ENCODE measurements at regions not wholly inside any gene's neighbourhood (a gene's known extent, or its start where the extent isn't known, plus 50 kb on each side); places are given as distances from the start of the nearest gene placed in this dataset.

- TF ChIP-seq CTCF (IDR thresholded peaks at IDR 0.05; ENCODE audit: borderline replicate concordance, control extremely low read depth, extremely low read depth, insufficient read depth, missing control alignments) = no peak
- in situ Hi-C loops (cut with MboI; ENCODE audit: low sequenced_read_pairs, unreplicated experiment) = no loop called here
- DNase-seq (ENCODE audit: low spot score) = no peak
These were observed 240.4 kb downstream of the ASCL1 start for GRCh38 chr12:103197725-103198388.

GRCh38 chr12:103198499-103198898, 241.0 kb downstream of the ASCL1 start:
- TF ChIP-seq CTCF (IDR thresholded peaks at IDR 0.05; ENCODE audit: borderline replicate concordance, control extremely low read depth, extremely low read depth, insufficient read depth, missing control alignments) = no peak
- DNase-seq (ENCODE audit: low spot score) = no peak
- in situ Hi-C loops (cut with MboI; ENCODE audit: low sequenced_read_pairs, unreplicated experiment) = no loop called here

GRCh38 chr12:103205906-103206305, 248.4 kb downstream of the ASCL1 start:
- no peak for DNase-seq (ENCODE audit: low spot score)
- in situ Hi-C loops (cut with MboI; ENCODE audit: low sequenced_read_pairs, unreplicated experiment) = no loop called here

GRCh38 chr12:103207936-103208335, 250.5 kb downstream of the ASCL1 start:
- no peak for TF ChIP-seq CTCF (IDR thresholded peaks at IDR 0.05; ENCODE audit: borderline replicate concordance, control extremely low read depth, extremely low read depth, insufficient read depth, missing control alignments)
- in situ Hi-C loops (cut with MboI; ENCODE audit: low sequenced_read_pairs, unreplicated experiment) = no loop called here
- no peak for DNase-seq (ENCODE audit: low spot score)

More at GRCh38 chr12:103205906-103206305, 248.4 kb downstream of the ASCL1 start:
- TF ChIP-seq CTCF (IDR thresholded peaks at IDR 0.05; ENCODE audit: borderline replicate concordance, control extremely low read depth, extremely low read depth, insufficient read depth, missing control alignments) = no peak

- in situ Hi-C loops (cut with MboI; ENCODE audit: low sequenced_read_pairs, unreplicated experiment) = no loop called here
- DNase-seq (ENCODE audit: low spot score) = no peak
- no peak for TF ChIP-seq CTCF (IDR thresholded peaks at IDR 0.05; ENCODE audit: borderline replicate concordance, control extremely low read depth, extremely low read depth, insufficient read depth, missing control alignments)
These were observed 254.6 kb downstream of the C12orf42 start for GRCh38 chr12:103241184-103241583.

GRCh38 chr12:103244596-103244995, 251.2 kb downstream of the C12orf42 start:
- DNase-seq (ENCODE audit: low spot score) = no peak
- TF ChIP-seq CTCF (IDR thresholded peaks at IDR 0.05; ENCODE audit: borderline replicate concordance, control extremely low read depth, extremely low read depth, insufficient read depth, missing control alignments) = no peak
- in situ Hi-C loops (cut with MboI; ENCODE audit: low sequenced_read_pairs, unreplicated experiment) = no loop called here

All from GM13976 (cell line).